H1 (cell line): ENCODE measurements at regions not wholly inside any gene's neighbourhood (a gene's known extent, or its start where the extent isn't known, plus 50 kb on each side); places are given as distances from the start of the nearest gene placed in this dataset.

ENCODE experiments used
- CTCF ChIA-PET: fragments of 300-600 bp; sonication (Branson Sonifier 250); formaldehyde crosslinking; loops from one replicate; lab custom pipeline; 2021; ENCODE audit not compliant: partially characterized antibody; lab: Charles Lee
- POLR2A ChIA-PET: fragments of 300-600 bp; sonication (Branson Sonifier 250); formaldehyde crosslinking; loops from one replicate; lab custom pipeline; 2021; ENCODE audit warnings: inconsistent platforms; ENCODE audit not compliant: partially characterized antibody; lab: Charles Lee
- DNase-seq, 2 experiments: peaks; one replicate each; pipeline versions ENCODE4 v3.0.0 to v3.0.0-alpha.2; 2010 to 2022; ENCODE audit warnings: low spot score in 2 of 2, low read depth in 1 of 2, mixed read lengths in 1 of 2
- FAIRE-seq: peaks from 2 replicates; lab custom pipeline; 2011; peaks lifted over from hg19 to GRCh38; lab: Jason Lieb, UNC
- H2AFZ ChIP-seq: 2 replicates; pipeline ENCODE4 v1.8.1; 2012; ENCODE audit warnings: low read length, inconsistent platforms
- H2AK5ac ChIP-seq: 2 replicates; pipeline ENCODE4 v1.6.1; 2013; ENCODE audit warnings: low read depth, low read length
- H2BK120ac ChIP-seq: replicated peaks from 2 replicates; pipeline ENCODE3; 2013; ENCODE audit warnings: low read depth, low read length, inconsistent platforms
- H2BK12ac ChIP-seq: 2 replicates; pipeline ENCODE4 v1.6.1; 2013; ENCODE audit warnings: low read depth, low read length
- H2BK15ac ChIP-seq: 2 replicates; pipeline ENCODE4 v1.6.1; 2013; ENCODE audit warnings: low read length
- H2BK20ac ChIP-seq: 2 replicates; pipeline ENCODE4 v1.6.1; 2013; ENCODE audit warnings: low read length
- H2BK5ac ChIP-seq: 2 replicates; pipeline ENCODE4 v1.6.1; 2013; ENCODE audit warnings: low read depth, low read length
- H3K14ac ChIP-seq: 2 replicates; pipeline ENCODE4 v1.6.1; 2013; ENCODE audit warnings: inconsistent platforms; ENCODE audit not compliant: insufficient read length
- H3K18ac ChIP-seq: 2 replicates; pipeline ENCODE4 v1.6.1; 2013; ENCODE audit warnings: low read length; ENCODE audit errors: extremely low read depth
- H3K23ac ChIP-seq: 2 replicates; pipeline ENCODE4 v1.6.1; 2013; ENCODE audit warnings: inconsistent platforms; ENCODE audit not compliant: insufficient read length
- H3K23me2 ChIP-seq: 2 replicates; pipeline ENCODE4 v1.6.1; 2013; ENCODE audit warnings: low read depth, low read length
- H3K27ac ChIP-seq: 2 replicates; pipeline ENCODE4 v1.6.1; 2011; ENCODE audit warnings: low read depth, low read length, inconsistent platforms
- H3K27me3 ChIP-seq, 4 experiments: replicated peaks in 1 of 4; 1 replicate in 1 of 4; 2 replicates in 3 of 4; pipeline versions ENCODE4 v1.6.1 to v1.8.1; 2011 to 2013; ENCODE audit warnings: low read length in 3 of 4, mild to moderate bottlenecking in 3 of 4, inconsistent platforms in 2 of 4, mixed read lengths in 2 of 4, moderate library complexity in 1 of 4; ENCODE audit not compliant: control insufficient read depth in 3 of 4, insufficient read depth in 3 of 4; ENCODE audit errors: extremely low read depth in 1 of 4
- H3K36me3 ChIP-seq, 4 experiments: 2 replicates each; pipeline versions ENCODE4 v1.6.1 to v1.8.1; 2011 to 2013; ENCODE audit warnings: mild to moderate bottlenecking in 4 of 4, low read length in 3 of 4, moderate library complexity in 2 of 4, control low read depth in 1 of 4, inconsistent platforms in 1 of 4; ENCODE audit not compliant: insufficient read depth in 4 of 4, control insufficient read depth in 2 of 4
- H3K4ac ChIP-seq: replicated peaks from 2 replicates; pipeline ENCODE3; 2013; ENCODE audit warnings: low read length, low read depth, mixed read lengths, inconsistent platforms; ENCODE audit not compliant: insufficient read length
- H3K4me1 ChIP-seq, 4 experiments: replicated peaks in 1 of 4; 1 replicate in 1 of 4; 2 replicates in 3 of 4; pipeline versions ENCODE4 v1.6.1 to v1.8.1; 2011 to 2013; ENCODE audit warnings: low read length in 3 of 4, inconsistent platforms in 2 of 4, mixed read lengths in 1 of 4; ENCODE audit not compliant: insufficient read depth in 4 of 4, control insufficient read depth in 3 of 4
- H3K4me2 ChIP-seq, 2 experiments: 2 replicates each; pipeline versions ENCODE4 v1.6.1 to v1.8.1; 2011 to 2013; ENCODE audit warnings: low read depth in 2 of 2, low read length in 2 of 2, control low read depth in 1 of 2, inconsistent platforms in 1 of 2, mild to moderate bottlenecking in 1 of 2; ENCODE audit not compliant: insufficient read depth in 1 of 2
- H3K4me3 ChIP-seq, 4 experiments: fragments of 200-600, 300-600 bp in 1 of 4; sonication (generic), shearing (Covaris generic), sonication (Bioruptor Twin) in 1 of 4; 2 replicates each; pipeline versions ENCODE4 v1.5.1 to v1.8.1; 2011 to 2016; ENCODE audit warnings: low read length in 4 of 4, low read depth in 3 of 4, control low read depth in 2 of 4, inconsistent platforms in 2 of 4, mild to moderate bottlenecking in 2 of 4, mixed read lengths in 1 of 4, moderate library complexity in 1 of 4; ENCODE audit not compliant: insufficient read depth in 2 of 4; ENCODE audit errors: extremely low read depth in 1 of 4
- H3K56ac ChIP-seq: replicated peaks from 2 replicates; pipeline ENCODE3; 2013; ENCODE audit warnings: low read depth, mild to moderate bottlenecking, mixed read lengths, low read length, inconsistent platforms; ENCODE audit not compliant: insufficient read length
- H3K79me1 ChIP-seq: 2 replicates; pipeline ENCODE4 v1.6.1; 2013; ENCODE audit warnings: low read depth, low read length, control low read depth
- H3K79me2 ChIP-seq, 2 experiments: 2 replicates each; pipeline versions ENCODE4 v1.6.1 to v1.8.1; 2012 to 2013; ENCODE audit warnings: low read length in 2 of 2, mild to moderate bottlenecking in 2 of 2, inconsistent platforms in 1 of 2; ENCODE audit not compliant: insufficient read depth in 2 of 2, control insufficient read depth in 1 of 2
- H3K9ac ChIP-seq, 4 experiments: replicated peaks in 1 of 4; 1 replicate in 1 of 4; 2 replicates in 3 of 4; pipeline versions ENCODE4 v1.6.1 to v1.8.1; 2011 to 2013; ENCODE audit warnings: low read depth in 3 of 4, low read length in 3 of 4, control low read depth in 2 of 4, mild to moderate bottlenecking in 2 of 4, moderate library complexity in 2 of 4, inconsistent platforms in 1 of 4; ENCODE audit errors: extremely low read depth in 1 of 4
- H3K9me3 ChIP-seq, 2 experiments: 2 replicates each; pipeline versions ENCODE4 v1.6.1 to v1.8.1; 2012 to 2013; ENCODE audit warnings: mild to moderate bottlenecking in 2 of 2, moderate library complexity in 2 of 2, control low read depth in 1 of 2, inconsistent platforms in 1 of 2, low read depth in 1 of 2, low read length in 1 of 2, mixed read lengths in 1 of 2; ENCODE audit not compliant: insufficient read depth in 2 of 2
- H4K20me1 ChIP-seq, 2 experiments: replicated peaks in 1 of 2; 2 replicates each; pipeline versions ENCODE3 to v1.8.1; 2011 to 2013; ENCODE audit warnings: inconsistent platforms in 2 of 2, low read length in 2 of 2, mild to moderate bottlenecking in 1 of 2; ENCODE audit not compliant: insufficient read depth in 2 of 2, control insufficient read depth in 1 of 2
- H4K5ac ChIP-seq: 2 replicates; pipeline ENCODE4 v1.6.1; 2013; ENCODE audit warnings: low read length, low read depth, mixed read lengths, inconsistent platforms; ENCODE audit not compliant: insufficient read length
- H4K8ac ChIP-seq: 2 replicates; pipeline ENCODE4 v1.8.0; 2013; ENCODE audit warnings: mild to moderate bottlenecking, moderate library complexity, low read length, inconsistent platforms; ENCODE audit not compliant: insufficient read depth; ENCODE audit errors: extremely low read depth
- H4K91ac ChIP-seq: replicated peaks from 2 replicates; pipeline ENCODE3; 2013; ENCODE audit warnings: low read length, mixed read lengths, inconsistent platforms; ENCODE audit not compliant: insufficient read length
- SIN3A ChIP-seq, 2 experiments: IDR thresholded peaks in 1 of 2; conservative IDR thresholded peaks in 1 of 2; 2 replicates each; pipeline ENCODE4 v1.6.1; 2011 to 2012; ENCODE audit warnings: low read length in 2 of 2, improper control_type of control experiment in 1 of 2, low read depth in 1 of 2, mild to moderate bottlenecking in 1 of 2
- WGBS, 2 experiments: shearing (Covaris generic) in 1 of 2; methylation state at CpG; one replicate each; pipeline versions ENCODE4 v1.1.6 to v1.1.7; 2013 to 2015; ENCODE audit warnings: low lambda C conversion rate in 2 of 2, mixed read lengths in 2 of 2, inconsistent platforms in 1 of 2, low coverage in 1 of 2, missing lambda C conversion rate in 1 of 2; ENCODE audit not compliant: insufficient replicate concordance in 2 of 2, insufficient coverage in 1 of 2, insufficient read length in 1 of 2; ENCODE audit errors: extremely low coverage in 1 of 2, missing lambda C conversion rate in 1 of 2; 5-methylcytosine and 5-hydroxymethylcytosine counted together

- Histone ChIP-seq H2AK5ac (no peak overlapping the region), H3K23me2 (peaks cover 22% of the 10 kb centered on the region; the same call in 1 of the 2 replicates), H3K23ac (no peak overlapping the region), H2BK12ac (no peak overlapping the region), H2BK5ac (no peak overlapping the region), H3K79me1 (no peaks in the 10 kb centered on the region), H3K27ac (no peak overlapping the region), H3K4me1 (no peaks in the 10 kb centered on the region), H4K5ac (no peak overlapping the region), H3K14ac (no peak overlapping the region), H2AFZ (no peak overlapping the region), H4K20me1 (peaks cover 0 to 2% of the 10 kb centered on the region in 2 experiments), H3K18ac (no peak overlapping the region), H4K91ac (no peak overlapping the region), H2BK120ac (no peak overlapping the region), H3K79me2 (no peaks in the 10 kb centered on the region), H3K4me3 (no peak overlapping the region), H3K27me3 (no peaks in the 10 kb centered on the region), H3K4ac (no peak overlapping the region), H3K56ac (no peak overlapping the region), H4K8ac (no peak overlapping the region; the same call in 1 of the 2 replicates), H3K9ac (no peak overlapping the region), H3K36me3 (no peaks in the 10 kb centered on the region), H2BK15ac (no peak overlapping the region), H3K9me3 (0 out of 4 replicates have a peak, but pooled peaks cover 0 to 12% of the 10 kb centered on the region in 2 experiments), H2BK20ac (no peak overlapping the region), H3K4me2 (no peak overlapping the region)
- WGBS, 2 experiments, result 93% methylated on average over 21 of the region's 21 CpGs; no CpG with 5 or more reads in 1 of the 2 experiments
- CTCF ChIA-PET, result interaction anchor here (0.6 to 0.9 kb wide), 2 partner anchors 9 to 26 kb away, joined by 3 read pairs; no protein-coding TSS in a partner anchor
- no peak for FAIRE-seq
- DNase-seq, result peak in 1 of 2 experiments; percentile 43
- POLR2A ChIA-PET, result no interaction called here
- no peak for TF ChIP-seq SIN3A (conservative IDR thresholded peaks at IDR 0.05 in 1 of 2, IDR thresholded peaks at IDR 0.05 in 1 of 2; ENCODE audit: low read depth in 1 of 2, low read length in 2 of 2)
These were observed 161.5 kb upstream of the C1orf174 start for GRCh38 chr1:4061521-4062031.
